ENCODE measurements at regions not wholly inside any gene's neighbourhood (a gene's known extent, or its start where the extent isn't known, plus 50 kb on each side); places are given as distances from the start of the nearest gene placed in this dataset.

DNA sequence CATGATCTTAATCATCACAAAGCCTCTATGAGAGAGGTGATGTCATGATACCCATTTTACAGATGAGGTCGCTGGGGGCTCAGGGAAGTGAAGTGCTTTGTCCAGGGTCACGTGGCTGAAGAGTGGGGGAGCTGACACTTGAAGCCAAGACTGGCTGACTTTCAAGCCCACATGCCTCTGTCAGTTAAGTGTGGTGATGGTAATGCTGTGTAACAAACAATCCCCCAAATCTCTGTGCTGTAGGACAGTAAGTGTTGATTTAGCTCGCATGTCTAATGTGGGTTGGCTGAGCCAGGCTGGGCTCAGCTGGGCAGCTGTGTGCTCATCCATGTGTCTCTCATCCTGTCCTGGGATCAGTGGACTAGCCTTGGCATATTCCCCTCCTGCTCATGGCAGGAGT lies 87.1 kb upstream of the GRK3 start:
- TF ChIP-seq CTCF (IDR thresholded peaks at IDR 0.05; ENCODE audit: low read depth, low read length) (no peak), MYC (IDR thresholded peaks at IDR 0.05; ENCODE audit: low read depth, low read length) (no peak), POLR2A (IDR thresholded peaks at IDR 0.05; ENCODE audit: extremely low read depth, insufficient read length) (no peak)
